ENCODE measurements at regions not wholly inside any gene's neighbourhood (a gene's known extent, or its start where the extent isn't known, plus 50 kb on each side); places are given as distances from the start of the nearest gene placed in this dataset.

DNA sequence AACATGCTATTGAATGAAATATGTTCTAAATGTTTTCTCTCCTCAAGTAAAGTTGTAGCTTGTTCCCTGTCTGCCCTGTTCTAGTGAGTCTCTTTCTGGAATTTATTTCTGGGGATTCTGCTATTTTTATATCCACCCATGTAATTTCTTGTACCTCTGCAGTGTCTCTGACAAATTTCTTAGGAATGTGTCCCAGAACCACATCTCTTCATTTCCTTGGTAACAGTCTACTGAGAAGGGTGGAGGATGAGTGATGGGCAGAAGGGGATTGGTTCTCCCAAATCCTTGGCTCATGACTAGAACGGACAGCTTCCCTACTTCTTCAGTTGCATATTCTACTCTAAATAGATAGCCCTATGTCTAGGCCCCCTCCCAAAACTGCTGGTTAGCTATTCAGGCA, 490.6 kb upstream of the LINC00305 start:
- Histone ChIP-seq H3K9ac (ENCODE audit: low read length) (no peak overlapping the region), H3K36me3 (ENCODE audit: low read depth, low read length) (no peaks in the 10 kb centered on the region), H2AFZ (ENCODE audit: low read length) (no peak overlapping the region), H3K4me2 (ENCODE audit: low read length) (no peak overlapping the region), H4K20me1 (ENCODE audit: low read length) (no peaks in the 10 kb centered on the region), H3K4me3 (ENCODE audit: low read length) (no peak overlapping the region), H3K79me2 (ENCODE audit: low read length) (no peaks in the 10 kb centered on the region), H3F3A (ENCODE audit: low read length, unreplicated experiment) (no peaks in the 10 kb centered on the region), H3K27me3 (ENCODE audit: low read length) (no peaks in the 10 kb centered on the region), H3K27ac (ENCODE audit: low read length) (no peak overlapping the region), H3K9me2 (replicated peaks; ENCODE audit: low read length) (no peaks in the 10 kb centered on the region), H3K9me3 (ENCODE audit: low read length) (no peaks in the 10 kb centered on the region), H3K4me1 (ENCODE audit: insufficient read depth, low read length) (no peaks in the 10 kb centered on the region)
- peak; percentile 35 for DNase-seq
- BruUV-seq (replicated peaks), result no TSS peak
- CTCF ChIA-PET, result no interaction called here
- POLR2A ChIA-PET (ENCODE audit: unreplicated experiment), result no interaction called here
- TF ChIP-seq, protein P1, sequence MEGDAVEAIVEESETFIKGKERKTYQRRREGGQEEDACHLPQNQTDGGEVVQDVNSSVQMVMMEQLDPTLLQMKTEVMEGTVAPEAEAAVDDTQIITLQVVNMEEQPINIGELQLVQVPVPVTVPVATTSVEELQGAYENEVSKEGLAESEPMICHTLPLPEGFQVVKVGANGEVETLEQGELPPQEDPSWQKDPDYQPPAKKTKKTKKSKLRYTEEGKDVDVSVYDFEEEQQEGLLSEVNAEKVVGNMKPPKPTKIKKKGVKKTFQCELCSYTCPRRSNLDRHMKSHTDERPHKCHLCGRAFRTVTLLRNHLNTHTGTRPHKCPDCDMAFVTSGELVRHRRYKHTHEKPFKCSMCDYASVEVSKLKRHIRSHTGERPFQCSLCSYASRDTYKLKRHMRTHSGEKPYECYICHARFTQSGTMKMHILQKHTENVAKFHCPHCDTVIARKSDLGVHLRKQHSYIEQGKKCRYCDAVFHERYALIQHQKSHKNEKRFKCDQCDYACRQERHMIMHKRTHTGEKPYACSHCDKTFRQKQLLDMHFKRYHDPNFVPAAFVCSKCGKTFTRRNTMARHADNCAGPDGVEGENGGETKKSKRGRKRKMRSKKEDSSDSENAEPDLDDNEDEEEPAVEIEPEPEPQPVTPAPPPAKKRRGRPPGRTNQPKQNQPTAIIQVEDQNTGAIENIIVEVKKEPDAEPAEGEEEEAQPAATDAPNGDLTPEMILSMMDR (conservative IDR thresholded peaks at IDR 0.05; ENCODE audit: low read depth, low read length), result no peak
- peak; percentile 45 for ATAC-seq
- intact Hi-C loops (cut with micrococcal nuclease), result no loop called here

DNA sequence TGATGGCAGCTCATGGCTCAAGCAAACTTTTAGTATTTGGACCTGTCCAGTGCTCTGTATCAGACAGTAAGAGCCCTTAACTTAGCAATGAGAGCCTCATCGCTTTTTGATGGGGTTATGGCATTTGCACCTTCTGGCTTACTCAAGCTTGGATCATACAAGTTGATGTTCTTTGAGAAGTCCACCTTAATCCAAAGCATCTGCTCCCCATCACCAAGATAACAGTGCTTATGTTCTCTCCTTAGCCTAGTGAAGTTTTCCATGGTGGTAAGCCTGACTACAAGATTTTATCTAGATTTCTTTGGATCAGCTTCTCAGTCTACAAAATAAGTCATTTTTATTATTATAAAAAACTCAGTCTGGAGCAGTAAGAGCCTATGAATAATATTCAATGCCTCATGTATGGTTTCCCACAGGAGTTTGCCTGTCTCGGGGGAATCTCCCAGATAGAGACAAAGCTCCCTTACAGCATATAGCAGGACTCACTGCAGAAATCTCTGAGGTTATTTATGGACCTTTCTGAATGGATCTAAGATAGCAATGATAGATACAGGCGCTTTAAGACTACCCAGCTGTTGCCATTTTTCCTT, 472.2 kb upstream of the LINC00305 start:
- ChIA-PET POLR2A (ENCODE audit: unreplicated experiment) (no interaction called here), CTCF (no interaction called here)
- ATAC-seq (no peak), DNase-seq (no peak)
- no peaks in the 10 kb centered on the region for H3K79me2 ChIP-seq (ENCODE audit: low read length)
- H3K9me2 ChIP-seq (replicated peaks; ENCODE audit: low read length), result no peaks in the 10 kb centered on the region
- H3K36me3 ChIP-seq (ENCODE audit: low read depth, low read length), result no peaks in the 10 kb centered on the region
- H2AFZ ChIP-seq (ENCODE audit: low read length), result no peak overlapping the region
- intact Hi-C loops (cut with micrococcal nuclease), result no loop called here
- no peaks in the 10 kb centered on the region for H4K20me1 ChIP-seq (ENCODE audit: low read length)
- H3K4me2 ChIP-seq (ENCODE audit: low read length), result no peak overlapping the region
- no peak overlapping the region for H3K4me3 ChIP-seq (ENCODE audit: low read length)
- no peaks in the 10 kb centered on the region for H3K9me3 ChIP-seq (ENCODE audit: low read length)
- no peak overlapping the region for H3K27ac ChIP-seq (ENCODE audit: low read length)
- H3F3A ChIP-seq (ENCODE audit: low read length, unreplicated experiment), result no peaks in the 10 kb centered on the region
- no peak overlapping the region for H3K9ac ChIP-seq (ENCODE audit: low read length)
- H3K27me3 ChIP-seq (ENCODE audit: low read length), result no peaks in the 10 kb centered on the region; the same call in 1 of the 2 replicates
- no TSS peak for BruUV-seq (replicated peaks)
- TF ChIP-seq, protein P1 (conservative IDR thresholded peaks at IDR 0.05; ENCODE audit: low read depth, low read length), result no peak
- TF ChIP-seq EZH2phosphoT487 (IDR thresholded peaks at IDR 0.05; ENCODE audit: borderline replicate concordance, low read length), result no peak
- no peak for TF ChIP-seq EZH2 (IDR thresholded peaks at IDR 0.05; ENCODE audit: low read length, unreplicated experiment)
- H3K4me1 ChIP-seq (ENCODE audit: insufficient read depth, low read length), result no peaks in the 10 kb centered on the region

DNA sequence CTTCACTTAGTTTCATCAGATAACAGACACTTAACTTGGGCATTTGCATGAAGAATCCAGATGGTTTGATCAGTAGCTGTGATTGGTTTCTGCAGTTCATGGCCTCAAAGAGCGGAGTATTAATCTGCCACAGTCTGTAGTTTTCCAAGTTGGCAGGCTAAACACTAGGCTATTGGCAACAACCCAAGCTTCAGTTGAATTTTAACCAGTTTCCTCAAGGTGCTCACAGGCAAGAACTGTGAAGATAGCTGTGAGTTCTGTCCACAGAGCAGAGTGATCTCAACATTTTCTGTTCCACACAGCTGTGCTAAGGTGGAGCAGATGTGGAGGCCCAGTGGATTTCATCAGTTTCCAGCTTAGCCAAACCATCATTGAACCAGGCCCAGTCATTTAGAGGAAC, 469.5 kb upstream of the LINC00305 start:
- no peak overlapping the region for H3K4me3 ChIP-seq (ENCODE audit: low read length)
- H4K20me1 ChIP-seq (ENCODE audit: low read length), result no peaks in the 10 kb centered on the region
- no peaks in the 10 kb centered on the region for H3K36me3 ChIP-seq (ENCODE audit: low read depth, low read length)
- H3K9me2 ChIP-seq (replicated peaks; ENCODE audit: low read length), result no peaks in the 10 kb centered on the region
- no peaks in the 10 kb centered on the region for H3K27me3 ChIP-seq (ENCODE audit: low read length)
- H3F3A ChIP-seq (ENCODE audit: low read length, unreplicated experiment), result no peaks in the 10 kb centered on the region
- no peak overlapping the region for H3K9ac ChIP-seq (ENCODE audit: low read length)
- DNase-seq (no peak), ATAC-seq (no peak)
- no peak for TF ChIP-seq EZH2 (IDR thresholded peaks at IDR 0.05; ENCODE audit: low read length, unreplicated experiment)
- no peak for TF ChIP-seq EZH2phosphoT487 (IDR thresholded peaks at IDR 0.05; ENCODE audit: borderline replicate concordance, low read length)
- TF ChIP-seq, protein P1 (conservative IDR thresholded peaks at IDR 0.05; ENCODE audit: low read depth, low read length), result no peak
- no peaks in the 10 kb centered on the region for H3K79me2 ChIP-seq (ENCODE audit: low read length)
- no peaks in the 10 kb centered on the region for H3K4me1 ChIP-seq (ENCODE audit: insufficient read depth, low read length)
- intact Hi-C loops (cut with micrococcal nuclease), result no loop called here
- no peak overlapping the region for H3K27ac ChIP-seq (ENCODE audit: low read length)
- POLR2A ChIA-PET (ENCODE audit: unreplicated experiment), result no interaction called here
- CTCF ChIA-PET, result no interaction called here
- H3K9me3 ChIP-seq (ENCODE audit: low read length), result no peaks in the 10 kb centered on the region
- no TSS peak for BruUV-seq (replicated peaks)
- no peak overlapping the region for H2AFZ ChIP-seq (ENCODE audit: low read length)
- no peak overlapping the region for H3K4me2 ChIP-seq (ENCODE audit: low read length)

Measured in PC-3 (cell line).